GM19452 (cell line): ENCODE measurements at regions not wholly inside any gene's neighbourhood (a gene's known extent, or its start where the extent isn't known, plus 50 kb on each side); places are given as distances from the start of the nearest gene placed in this dataset.
"Not testable (repeated sequence)": the region's sequence is repeated elsewhere in the genome, so short reads cannot be mapped to it uniquely, and the experiment has no call there.

Experiments used
- ATAC-seq: cut with Tn5 transposase; IDR thresholded peaks from one replicate; pipeline ENCODE4 v1.9.1; 2021; ENCODE audit not compliant: unreplicated experiment

GRCh38 chr15:69597061-69597592 lies 144.5 kb downstream of the RPLP1 start:
- ATAC-seq: no peak

- ATAC-seq: no peak
Measured at GRCh38 chr15:69599271-69599670, 146.7 kb downstream of the RPLP1 start.

GRCh38 chr15:69600556-69601085 lies 148.0 kb downstream of the RPLP1 start:
- no peak for ATAC-seq

GRCh38 chr15:69601711-69602504 lies 149.3 kb downstream of the RPLP1 start:
- no peak for ATAC-seq

- no peak for ATAC-seq
Measured at GRCh38 chr15:69602921-69603320, 150.3 kb downstream of the RPLP1 start.

- ATAC-seq: no peak
Measured at GRCh38 chr15:69603369-69604071, 150.9 kb downstream of the RPLP1 start.

GRCh38 chr15:69604072-69604411 lies 151.4 kb downstream of the RPLP1 start:
- no peak for ATAC-seq

- no peak for ATAC-seq
Measured at GRCh38 chr15:69606144-69606543, 153.5 kb downstream of the RPLP1 start.

- no peak for ATAC-seq
Measured at GRCh38 chr15:69606921-69607500, 154.4 kb downstream of the RPLP1 start.

GRCh38 chr15:69608661-69609060 lies 156.0 kb downstream of the RPLP1 start:
- no peak for ATAC-seq

- ATAC-seq: no peak
Measured at GRCh38 chr15:69609176-69609575, 156.6 kb downstream of the RPLP1 start.

GRCh38 chr15:69609776-69610175 lies 157.2 kb downstream of the RPLP1 start:
- no peak for ATAC-seq

GRCh38 chr15:69610277-69610676 lies 157.7 kb downstream of the RPLP1 start:
- ATAC-seq: no peak

- no peak for ATAC-seq
Measured at GRCh38 chr15:69610858-69611257, 158.2 kb downstream of the RPLP1 start.

- no peak for ATAC-seq
Measured at GRCh38 chr15:69612112-69612511, 159.5 kb downstream of the RPLP1 start.

- ATAC-seq: no peak
Measured at GRCh38 chr15:69613182-69613581, 160.6 kb downstream of the RPLP1 start.

GRCh38 chr15:69613988-69614387 lies 161.4 kb downstream of the RPLP1 start:
- ATAC-seq: no peak

GRCh38 chr15:69615736-69616135 lies 163.1 kb downstream of the RPLP1 start:
- ATAC-seq: no peak

GRCh38 chr15:69616558-69616957 lies 163.9 kb downstream of the RPLP1 start:
- no peak for ATAC-seq

GRCh38 chr15:69617144-69617543 lies 164.5 kb downstream of the RPLP1 start:
- not testable (repeated sequence) for ATAC-seq

- no peak for ATAC-seq
Measured at GRCh38 chr15:69623392-69624154, 171.0 kb downstream of the RPLP1 start.
